HCT116 (cell line): ENCODE measurements at regions not wholly inside any gene's neighbourhood (a gene's known extent, or its start where the extent isn't known, plus 50 kb on each side); places are given as distances from the start of the nearest gene placed in this dataset.

ENCODE experiments used
- ATAC-seq: fragments of 200-7000 bp; cut with Tn5 transposase; 2 replicates; pipeline ENCODE4 v1.9.1; 2020; ENCODE audit warnings: mild to moderate bottlenecking, moderate library complexity
- BruUV-seq: library from RNA; stranded (reverse); fragments of 400-500 nt; replicated peaks from 2 replicates; lab custom pipeline; 2021; lab: Mats Ljungman, UMichigan
- CTCF ChIA-PET: fragments of 300-600 bp; sonication (Branson Sonifier 250); formaldehyde crosslinking; loops from one replicate; lab custom pipeline; 2021; ENCODE audit warnings: antibody characterized with exemption; lab: Charles Lee
- POLR2A ChIA-PET: fragments of 300-600, 350-600 bp; sonication (Branson Sonifier 250); formaldehyde crosslinking; loops from one replicate; lab custom pipeline; 2021; ENCODE audit warnings: antibody characterized with exemption; lab: Charles Lee
- RAD21 ChIA-PET, 2 experiments: fragments of 300-600 bp; sonication (Branson Sonifier 250); formaldehyde crosslinking; loops; one replicate each; lab custom pipeline; 2023; ENCODE audit warnings: low total read pairs in 2 of 2; ENCODE audit not compliant: uncharacterized antibody in 2 of 2, unreplicated experiment in 2 of 2, low non-redundant PET in 1 of 2; lab: Charles Lee
- DNase-seq: peaks from one replicate; pipeline ENCODE4 v3.0.0-alpha.2; 2010; ENCODE audit warnings: low read depth, low spot score
- H2AFZ ChIP-seq: fragments of 200-600 bp; shearing (Covaris generic), sonication (generic); 2 replicates; pipeline ENCODE4 v1.6.1; 2017; ENCODE audit warnings: low read depth, mixed run types, mixed read lengths, antibody characterized with exemption, low read length; ENCODE audit not compliant: poor library complexity, severe bottlenecking
- H3K27ac ChIP-seq: 2 replicates; pipeline ENCODE4 v1.5.1; 2012; ENCODE audit warnings: low read depth, low read length
- H3K27me3 ChIP-seq: fragments of 200-600 bp; sonication (generic); 2 replicates; pipeline ENCODE4 v1.6.1; 2016; ENCODE audit warnings: mixed run types, low read length, mixed read lengths; ENCODE audit not compliant: insufficient read depth
- H3K36me3 ChIP-seq, 2 experiments: fragments of 200-500 bp in 1 of 2; fragments of 200-600 bp in 1 of 2; sonication (Bioruptor generic) in 1 of 2; sonication (generic) in 1 of 2; 2 replicates each; pipeline versions ENCODE4 v1.5.1 to v1.6.1; 2014 to 2016; ENCODE audit warnings: low read length in 2 of 2, inconsistent platforms in 1 of 2, mixed read lengths in 1 of 2, mixed run types in 1 of 2; ENCODE audit not compliant: insufficient read depth in 2 of 2, control insufficient read depth in 1 of 2
- H3K4me1 ChIP-seq, 2 experiments: fragments of 200-600 bp in 1 of 2; sonication (generic) in 1 of 2; 2 replicates each; pipeline versions ENCODE4 v1.5.1 to v1.6.1; 2012 to 2017; ENCODE audit warnings: low read length in 2 of 2, inconsistent platforms in 1 of 2, mild to moderate bottlenecking in 1 of 2, mixed read lengths in 1 of 2, mixed run types in 1 of 2, moderate library complexity in 1 of 2; ENCODE audit not compliant: insufficient read depth in 2 of 2, control insufficient read depth in 1 of 2
- H3K4me2 ChIP-seq: fragments of 200-600 bp; sonication (generic); 2 replicates; pipeline ENCODE4 v1.6.1; 2017; ENCODE audit warnings: mixed run types, low read length, mixed read lengths
- H3K4me3 ChIP-seq, 2 experiments: fragments of 200-600 bp in 1 of 2; sonication (generic) in 1 of 2; replicated peaks in 1 of 2; 2 replicates each; pipeline ENCODE4 v1.5.1; 2011 to 2016; ENCODE audit warnings: low read length in 2 of 2, control low read depth in 1 of 2, low read depth in 1 of 2, mild to moderate bottlenecking in 1 of 2, mixed read lengths in 1 of 2, mixed run types in 1 of 2
- H3K79me2 ChIP-seq: fragments of 200-600 bp; sonication (generic); 2 replicates; pipeline ENCODE4 v1.6.1; 2017; ENCODE audit warnings: mild to moderate bottlenecking, mixed run types, low read length, moderate library complexity, mixed read lengths; ENCODE audit not compliant: insufficient read depth
- H3K9ac ChIP-seq: fragments of 200-600 bp; sonication (generic); 2 replicates; pipeline ENCODE4 v1.6.1; 2016; ENCODE audit warnings: low read length, mixed read lengths
- H3K9me2 ChIP-seq: fragments of 200-600 bp; sonication (generic), shearing (Covaris generic); 2 replicates; pipeline ENCODE4 v1.6.1; 2017; ENCODE audit warnings: mixed run types, mild to moderate bottlenecking, moderate library complexity; ENCODE audit not compliant: insufficient read depth
- H3K9me3 ChIP-seq, 2 experiments: fragments of 200-500 bp in 1 of 2; fragments of 200-600 bp in 1 of 2; sonication (Bioruptor generic) in 1 of 2; sonication (generic) in 1 of 2; 2 replicates each; pipeline ENCODE4 v1.6.1; 2014 to 2017; ENCODE audit warnings: low read length in 2 of 2, mixed read lengths in 2 of 2, inconsistent platforms in 1 of 2, low read depth in 1 of 2, mild to moderate bottlenecking in 1 of 2, mixed run types in 1 of 2, moderate library complexity in 1 of 2; ENCODE audit not compliant: control insufficient read depth in 1 of 2, insufficient read depth in 1 of 2
- H4K20me1 ChIP-seq: fragments of 200-600 bp; sonication (generic), shearing (Covaris generic); 2 replicates; pipeline ENCODE4 v1.6.1; 2017; ENCODE audit warnings: mixed run types, mild to moderate bottlenecking, moderate library complexity; ENCODE audit not compliant: insufficient read depth
- CBX3 ChIP-seq: IDR thresholded peaks from 2 replicates; pipeline ENCODE4 v1.6.1; 2012; ENCODE audit warnings: low read depth
- CTCF ChIP-seq, 3 experiments: fragments of 200-600 bp in 1 of 3; sonication (generic) in 1 of 3; IDR thresholded peaks in 2 of 3; conservative IDR thresholded peaks in 1 of 3; 2 replicates each; pipeline ENCODE4 v1.5.1; 2012 to 2017; ENCODE audit warnings: low read depth in 2 of 3, low read length in 2 of 3, antibody characterized with exemption in 1 of 3, borderline replicate concordance in 1 of 3, control low read depth in 1 of 3, mild to moderate bottlenecking in 1 of 3, mixed read lengths in 1 of 3, mixed run types in 1 of 3, moderate library complexity in 1 of 3; ENCODE audit not compliant: insufficient read depth in 1 of 3
- EZH2phosphoT487 ChIP-seq: fragments of 200-600 bp; IDR thresholded peaks from 2 replicates; pipeline ENCODE4 v1.6.1; 2018; ENCODE audit warnings: antibody characterized with exemption, borderline replicate concordance
- FOSL1 ChIP-seq: IDR thresholded peaks from 2 replicates; pipeline ENCODE4 v1.6.1; 2012; ENCODE audit warnings: low read depth
- JUND ChIP-seq: IDR thresholded peaks from 2 replicates; pipeline ENCODE4 v1.6.1; 2012
- RAD21 ChIP-seq: IDR thresholded peaks from 2 replicates; pipeline ENCODE4 v1.6.1; 2012; ENCODE audit warnings: low read depth, mild to moderate bottlenecking
- REST ChIP-seq: IDR thresholded peaks from 2 replicates; pipeline ENCODE4 v1.6.1; 2012; ENCODE audit warnings: low read depth
- SP1 ChIP-seq: IDR thresholded peaks from 2 replicates; pipeline ENCODE4 v1.6.1; 2012; ENCODE audit warnings: low read depth
- SRF ChIP-seq: IDR thresholded peaks from 2 replicates; pipeline ENCODE4 v1.6.1; 2012; ENCODE audit warnings: low read depth
- ZFX ChIP-seq: fragments of 450-650 bp; IDR thresholded peaks from 2 replicates; pipeline ENCODE4 v1.6.1; 2017
- intact Hi-C: fragments of 100-400 bp; cut with micrococcal nuclease; formaldehyde crosslinking; loops from 2 replicates; pipeline ENCODE4 v1.10.0; 2022
- TF ChIP-seq, protein P1 (sequence below): IDR thresholded peaks from 2 replicates; pipeline ENCODE4 v1.6.1; 2012

DNA sequence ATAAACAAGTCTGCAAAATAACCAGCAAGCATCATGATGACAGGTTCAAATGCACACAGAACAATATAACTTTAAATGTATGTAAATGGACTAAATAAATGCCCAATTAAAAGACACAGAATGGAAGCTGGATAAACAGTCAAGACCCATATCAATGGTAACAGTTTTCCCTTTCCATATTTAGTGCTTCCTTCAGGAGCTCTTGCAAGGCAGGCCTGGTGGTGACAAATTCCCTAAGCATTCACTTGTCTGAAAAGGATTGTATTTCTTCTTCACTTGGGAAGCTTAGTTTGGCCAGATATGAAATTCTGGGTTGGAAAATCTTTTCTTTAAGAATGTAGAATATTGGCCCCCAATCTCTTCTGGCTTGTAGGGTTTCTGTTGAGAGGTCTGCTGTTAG is 120.2 kb upstream of the RASA1 start:
- H3K79me2 ChIP-seq: no peaks in the 10 kb centered on the region
- CTCF ChIA-PET: no interaction called here
- H3K9me2 ChIP-seq: no peaks in the 10 kb centered on the region
- RAD21 ChIA-PET: no interaction called here
- no peaks in the 10 kb centered on the region for H3K36me3 ChIP-seq
- H3K27me3 ChIP-seq: no peaks in the 10 kb centered on the region
- BruUV-seq: no TSS peak
- POLR2A ChIA-PET: interaction anchor here (1.1 kb wide), 1 partner anchor 26 kb away, joined by 3 read pairs; no protein-coding TSS in a partner anchor
- intact Hi-C loops: no loop called here
- TF ChIP-seq ZFX (no peak), FOSL1 (no peak), CTCF (IDR thresholded peaks at IDR 0.05 in 2 of 3, conservative IDR thresholded peaks at IDR 0.05 in 1 of 3; ENCODE audit: borderline replicate concordance in 1 of 3, insufficient read depth in 1 of 3, low read depth in 2 of 3, low read length in 2 of 3) (no peak), EZH2phosphoT487 (no peak), SRF (no peak), JUND (no peak), CBX3 (no peak), REST (no peak), RAD21 (no peak), SP1 (no peak)
- TF ChIP-seq, protein P1, sequence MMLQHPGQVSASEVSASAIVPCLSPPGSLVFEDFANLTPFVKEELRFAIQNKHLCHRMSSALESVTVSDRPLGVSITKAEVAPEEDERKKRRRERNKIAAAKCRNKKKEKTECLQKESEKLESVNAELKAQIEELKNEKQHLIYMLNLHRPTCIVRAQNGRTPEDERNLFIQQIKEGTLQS: no peak
- TF ChIP-seq, all 23 proteins: peak for 0
- Histone ChIP-seq H2AFZ (no peak overlapping the region), H3K27ac (no peak overlapping the region), H3K4me3 (no peak overlapping the region), H3K9me3 (no peaks in the 10 kb centered on the region), H3K9ac (no peak overlapping the region), H3K4me1 (peaks cover 0 to 4% of the 10 kb centered on the region in 2 experiments; a peak in 2 of 4 replicates), H3K4me2 (no peak overlapping the region), H4K20me1 (no peaks in the 10 kb centered on the region)
- ATAC-seq (no peak), DNase-seq (no peak)
